ENCODE measurements at regions not wholly inside any gene's neighbourhood (a gene's known extent, or its start where the extent isn't known, plus 50 kb on each side); places are given as distances from the start of the nearest gene placed in this dataset.

- TF ChIP-seq ZNF274 (IDR thresholded peaks at IDR 0.05; ENCODE audit: low read depth, low read length) (no peak), YY1 (IDR thresholded peaks at IDR 0.05; ENCODE audit: insufficient read depth, insufficient read length) (no peak), SUZ12 (IDR thresholded peaks at IDR 0.05; ENCODE audit: extremely low read depth, insufficient read depth, insufficient read length) (no peak)
These were observed 219.0 kb downstream of the SREK1 start for GRCh38 chr5:66363097-66363496.
